HG03039 (cell line): ENCODE measurements at regions not wholly inside any gene's neighbourhood (a gene's known extent, or its start where the extent isn't known, plus 50 kb on each side); places are given as distances from the start of the nearest gene placed in this dataset.

ENCODE experiments used
- ATAC-seq: cut with Tn5 transposase; IDR thresholded peaks from one replicate; pipeline ENCODE4 v1.9.1; 2021; ENCODE audit warnings: mild to moderate bottlenecking, moderate library complexity; ENCODE audit not compliant: unreplicated experiment

DNA sequence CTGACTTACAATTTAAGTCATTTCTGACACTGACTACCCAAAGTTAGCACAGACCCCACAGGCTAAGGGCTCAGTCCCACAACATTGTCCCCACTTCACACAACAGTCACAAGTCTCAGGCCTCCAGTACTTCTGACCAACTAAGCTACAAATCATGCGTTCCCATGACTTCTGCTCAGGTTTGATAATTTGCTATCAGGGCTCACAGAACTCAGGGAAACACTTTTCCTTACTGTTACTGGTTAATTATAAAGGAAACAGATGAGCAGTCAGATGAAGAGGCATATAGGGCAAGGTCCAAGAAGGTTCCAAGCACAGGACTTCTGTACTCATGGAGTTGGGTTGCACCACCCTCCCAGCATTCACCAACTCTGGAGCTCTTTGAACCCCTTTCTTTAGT is 151.2 kb upstream of the TNR start:
- no peak for ATAC-seq

DNA sequence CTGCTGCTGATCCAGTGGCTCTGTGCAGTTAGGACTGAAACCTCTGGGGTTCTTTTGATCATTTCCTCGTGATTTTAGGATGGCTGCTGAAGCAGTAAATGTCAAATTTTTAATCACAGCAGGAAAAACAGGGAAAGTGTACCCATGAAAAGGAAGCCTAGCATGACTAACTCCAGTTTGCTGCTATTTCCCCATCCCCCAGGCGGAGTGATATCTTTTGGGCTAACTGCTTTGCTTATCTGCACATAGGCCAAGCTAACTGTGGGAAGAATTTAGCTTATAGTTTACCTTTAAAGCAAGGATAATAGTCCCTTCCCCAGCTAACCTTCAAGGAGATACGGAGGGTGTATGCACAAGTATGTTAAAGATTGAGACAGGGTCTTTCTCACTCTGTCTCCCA is 149.8 kb upstream of the TNR start:
- no peak for ATAC-seq

DNA sequence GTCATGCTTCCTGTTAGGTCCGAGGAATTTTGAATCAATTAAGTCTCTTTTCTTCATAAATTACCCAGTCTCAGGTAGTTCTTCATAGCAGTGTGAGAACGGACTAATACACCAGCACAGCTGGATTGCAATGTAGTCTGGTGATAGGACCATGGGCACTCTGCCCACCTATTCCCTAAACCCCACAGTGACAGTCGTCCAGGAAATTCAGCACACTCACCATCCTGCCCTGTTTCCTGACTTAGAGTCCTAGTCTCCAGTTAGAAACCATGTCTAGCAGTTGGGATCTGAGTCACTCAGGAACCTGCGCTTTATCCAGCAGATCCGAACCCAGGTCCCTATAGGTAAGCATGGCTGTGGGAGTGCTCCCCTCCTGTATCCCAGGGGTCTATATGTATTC is 149.3 kb upstream of the TNR start:
- no peak for ATAC-seq

DNA sequence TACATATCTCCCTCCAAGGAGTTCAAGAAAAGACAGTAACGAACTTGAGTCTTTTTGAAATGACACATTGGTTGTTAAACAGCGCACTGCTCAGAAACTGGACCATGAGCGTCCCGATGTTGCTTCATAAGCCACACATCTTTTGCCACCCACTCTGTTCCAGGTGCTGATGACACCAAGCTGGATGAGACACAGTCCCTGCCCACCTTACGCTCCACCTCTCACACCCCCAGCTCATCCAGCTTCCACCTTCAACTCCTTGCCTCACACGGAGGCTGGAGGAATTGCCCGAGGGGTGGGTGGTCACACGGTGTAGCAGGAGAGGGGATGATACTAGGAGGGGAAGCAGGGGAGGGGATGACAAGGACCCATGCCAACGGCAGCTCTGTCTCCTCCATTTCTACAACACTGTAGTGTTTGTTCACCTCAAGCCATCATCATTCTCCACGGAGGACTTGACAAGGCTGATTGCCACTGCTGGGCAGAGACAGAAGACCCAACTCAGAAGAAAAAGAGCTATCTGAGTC is 148.5 kb upstream of the TNR start:
- ATAC-seq = no peak

DNA sequence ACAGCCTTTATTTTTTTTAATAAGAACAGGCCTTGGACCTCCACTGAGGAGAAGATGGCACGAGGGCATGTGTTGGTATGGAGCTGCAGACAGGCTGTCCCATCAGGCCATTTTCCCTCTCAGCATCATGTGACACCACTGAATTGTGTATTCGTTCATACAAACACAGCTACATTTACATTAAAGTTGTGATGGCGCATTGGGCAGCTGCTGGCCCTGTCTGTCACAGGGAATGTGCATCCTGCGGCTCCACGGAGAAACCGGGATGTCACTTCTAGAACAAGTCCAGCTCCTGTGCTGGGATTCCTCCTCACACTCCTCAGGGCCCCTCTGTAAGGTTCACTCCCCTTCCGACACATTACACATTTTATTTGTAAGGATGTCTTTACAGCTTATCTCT is 147.6 kb upstream of the TNR start:
- no peak for ATAC-seq

DNA sequence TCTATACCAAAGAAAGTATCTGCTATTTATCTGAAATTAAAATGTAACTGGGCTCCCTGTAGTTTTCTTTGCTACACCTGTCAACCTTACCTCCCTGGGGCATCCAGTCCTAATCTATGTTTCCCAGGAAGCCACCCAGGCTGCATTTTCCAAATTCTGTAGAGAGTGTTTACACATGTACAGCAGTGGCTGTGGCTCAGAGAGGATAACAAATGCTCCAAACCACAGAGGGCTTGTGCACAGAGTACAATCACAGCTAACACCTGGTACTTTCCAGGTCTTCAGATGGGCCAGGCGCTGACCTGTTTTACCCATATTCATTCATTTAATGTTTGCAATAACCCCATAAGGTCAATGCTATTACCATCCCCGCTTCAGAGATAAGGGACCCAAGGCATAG is 146.5 kb upstream of the TNR start:
- ATAC-seq = no peak

DNA sequence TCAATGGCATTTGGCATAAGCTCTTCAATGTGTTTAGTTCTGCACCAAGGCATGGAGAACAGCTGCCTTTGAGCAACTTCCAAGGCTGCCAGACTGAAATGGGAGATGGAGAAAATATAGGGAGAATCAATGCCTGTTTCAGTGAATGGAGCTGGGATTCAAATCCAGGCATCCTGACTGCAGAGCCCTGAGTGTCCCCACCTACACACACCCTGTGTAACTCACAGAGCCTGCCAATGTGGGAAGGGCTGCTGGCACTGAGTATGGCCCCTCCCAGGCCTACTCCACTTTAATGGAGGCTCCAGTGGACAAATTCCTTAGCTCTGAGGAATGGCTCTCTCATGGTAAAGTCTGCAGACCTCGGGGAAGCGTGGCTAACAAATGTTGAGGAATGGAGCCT is 145.6 kb upstream of the TNR start:
- ATAC-seq = no peak

DNA sequence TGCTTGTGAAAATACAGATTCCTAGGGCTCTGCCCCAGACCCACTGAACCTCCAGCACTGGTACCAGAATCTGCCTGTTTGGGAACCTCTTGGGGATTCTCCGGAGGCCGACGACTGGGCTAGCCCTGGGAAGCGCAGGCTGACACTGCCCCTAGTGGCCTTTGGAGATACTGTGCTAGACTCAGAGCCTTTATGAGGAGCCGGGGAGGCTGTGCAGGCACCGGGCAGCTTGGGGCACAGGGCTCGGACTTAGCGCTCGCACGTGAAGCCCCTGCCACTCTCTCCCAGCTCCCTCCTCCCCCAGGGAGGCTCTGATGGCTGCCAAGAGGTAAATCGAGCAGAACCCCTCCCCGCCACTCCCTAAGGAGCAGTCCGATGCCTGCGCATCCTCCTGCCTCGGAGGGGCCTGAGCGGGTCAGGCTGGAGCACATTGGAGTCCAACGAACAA is 144.6 kb upstream of the TNR start:
- peak; percentile 84 for ATAC-seq

DNA sequence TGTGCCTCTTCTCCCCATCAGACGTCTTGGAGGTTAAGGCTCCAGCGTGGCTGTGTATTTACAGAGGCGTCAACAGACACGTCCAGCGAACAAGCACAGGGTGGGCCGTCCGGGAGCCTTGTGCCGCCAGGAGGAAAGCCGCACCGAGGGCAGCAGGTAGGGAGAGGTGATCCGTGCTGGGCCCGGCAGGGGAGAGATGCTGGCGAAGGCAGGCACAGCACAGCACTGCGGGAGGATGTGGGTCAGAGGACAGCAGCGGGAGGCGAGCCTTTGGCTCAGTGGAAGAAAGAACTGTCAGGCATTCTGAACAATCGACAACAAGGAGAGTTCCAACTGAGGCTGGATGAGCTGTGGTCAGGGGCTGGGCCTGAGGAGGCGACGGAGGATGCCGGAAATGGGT is 144.1 kb upstream of the TNR start:
- no peak for ATAC-seq

DNA sequence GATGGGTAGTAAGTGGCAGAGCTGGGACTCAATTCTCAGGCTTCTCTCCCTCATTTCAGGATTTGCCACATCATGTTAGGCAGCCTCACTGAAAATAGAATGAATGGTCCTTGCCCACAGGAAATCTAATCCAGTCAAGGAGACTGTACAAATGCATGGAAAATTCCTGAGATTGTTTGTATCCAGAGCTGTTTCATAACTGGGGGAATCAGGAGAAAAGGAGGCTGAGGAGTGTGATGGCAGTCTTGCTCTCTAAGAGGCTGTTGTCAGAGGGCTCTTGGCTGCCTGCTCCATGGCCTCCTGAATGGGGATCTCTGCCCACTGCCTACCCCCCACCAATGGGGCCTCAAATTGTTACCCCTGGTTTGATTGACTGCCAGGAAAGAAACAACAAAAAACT is 141.9 kb upstream of the TNR start:
- ATAC-seq = no peak

DNA sequence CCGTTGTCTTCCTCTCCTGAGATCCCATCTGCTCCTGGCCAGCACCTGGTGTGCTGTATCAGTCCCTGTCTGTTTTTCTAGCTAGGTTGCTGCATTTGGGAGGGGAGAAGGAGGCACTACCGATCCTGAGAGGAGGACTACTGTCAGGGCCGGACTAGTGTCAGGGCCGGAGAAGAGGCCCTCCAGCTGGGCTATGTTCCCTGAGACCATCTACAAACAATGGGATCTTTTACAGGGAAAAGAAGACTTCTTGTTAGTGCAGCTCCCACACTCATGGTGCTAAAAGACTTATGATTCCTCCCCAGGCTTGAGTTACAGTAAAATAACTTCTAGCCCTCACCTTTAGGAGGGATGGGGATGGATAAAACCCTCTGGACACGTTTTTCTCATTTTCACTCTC is 141.0 kb upstream of the TNR start:
- ATAC-seq = no peak

DNA sequence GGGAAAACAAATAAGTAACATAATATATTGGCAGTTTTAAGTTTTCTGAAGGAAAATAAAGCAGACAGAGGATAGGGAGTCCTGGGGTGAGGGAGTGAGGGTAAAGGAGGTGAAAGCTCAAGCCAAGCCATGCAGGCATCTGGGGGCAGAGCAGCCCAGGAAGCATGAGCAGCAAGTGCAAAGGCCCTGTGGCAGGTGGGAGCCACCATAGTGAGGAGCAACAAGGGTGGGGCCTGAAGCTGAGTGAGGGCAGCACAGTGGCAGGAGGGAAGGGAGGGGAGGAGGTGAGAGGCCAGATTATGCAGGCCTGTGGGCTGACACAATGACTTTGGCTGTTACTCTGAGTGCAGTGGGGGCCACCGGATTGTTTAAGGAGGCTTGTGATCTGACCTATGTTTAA is 138.8 kb upstream of the TNR start:
- no peak for ATAC-seq

DNA sequence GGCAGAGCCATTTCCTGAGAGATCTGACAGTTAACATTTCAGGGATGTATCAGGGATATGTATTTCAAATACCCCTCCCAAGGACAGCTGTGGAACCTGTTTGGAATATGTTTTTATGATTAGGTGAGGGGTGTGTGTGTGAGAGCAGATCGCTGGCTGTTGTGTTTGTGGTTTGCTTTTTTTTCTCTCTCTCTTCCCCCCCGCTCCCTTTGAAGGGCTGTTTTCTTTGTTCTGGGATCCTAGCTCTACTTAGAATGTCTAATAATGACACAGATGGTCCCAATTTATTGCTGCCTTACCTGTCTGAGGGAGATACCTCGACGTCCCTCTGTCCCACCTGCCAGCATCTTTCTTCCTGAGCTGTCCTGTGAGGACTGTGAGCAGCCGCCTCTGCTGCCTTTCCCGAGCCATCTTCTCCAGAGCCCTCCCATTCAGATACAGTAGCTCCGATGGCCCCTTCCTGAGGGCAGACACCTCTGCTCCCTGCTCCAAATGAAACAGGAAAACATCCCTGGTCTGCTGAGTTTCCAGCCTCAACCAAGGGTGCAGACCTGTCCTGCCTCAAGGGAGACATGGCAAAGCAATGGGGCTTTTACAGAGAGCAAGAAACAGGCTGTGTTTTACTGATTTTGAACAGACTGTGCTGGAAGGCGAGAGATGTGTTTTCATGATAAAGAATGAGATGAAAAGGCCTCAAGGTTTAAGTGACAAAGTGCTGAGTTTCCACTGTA is 138.0 kb upstream of the TNR start:
- no peak for ATAC-seq

DNA sequence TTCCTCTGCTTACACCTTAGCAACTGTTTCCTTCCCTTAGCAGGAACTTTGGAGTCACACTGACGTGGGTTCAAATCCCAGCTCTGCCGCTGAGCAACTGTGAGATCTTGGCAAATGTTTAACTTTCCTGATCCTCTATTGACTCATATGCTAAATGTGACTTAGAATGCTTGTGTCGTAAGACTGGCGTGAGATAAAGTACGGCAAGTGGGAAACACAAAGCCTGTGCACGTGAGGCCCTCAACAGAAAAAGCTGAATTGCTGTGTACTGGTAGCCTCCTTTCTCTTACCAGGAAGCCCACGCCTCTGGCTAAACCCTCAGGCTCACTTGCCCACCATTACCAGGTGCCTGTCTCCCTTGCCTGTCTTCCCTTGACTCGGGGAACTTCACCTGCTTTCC is 135.4 kb upstream of the TNR start:
- no peak for ATAC-seq

DNA sequence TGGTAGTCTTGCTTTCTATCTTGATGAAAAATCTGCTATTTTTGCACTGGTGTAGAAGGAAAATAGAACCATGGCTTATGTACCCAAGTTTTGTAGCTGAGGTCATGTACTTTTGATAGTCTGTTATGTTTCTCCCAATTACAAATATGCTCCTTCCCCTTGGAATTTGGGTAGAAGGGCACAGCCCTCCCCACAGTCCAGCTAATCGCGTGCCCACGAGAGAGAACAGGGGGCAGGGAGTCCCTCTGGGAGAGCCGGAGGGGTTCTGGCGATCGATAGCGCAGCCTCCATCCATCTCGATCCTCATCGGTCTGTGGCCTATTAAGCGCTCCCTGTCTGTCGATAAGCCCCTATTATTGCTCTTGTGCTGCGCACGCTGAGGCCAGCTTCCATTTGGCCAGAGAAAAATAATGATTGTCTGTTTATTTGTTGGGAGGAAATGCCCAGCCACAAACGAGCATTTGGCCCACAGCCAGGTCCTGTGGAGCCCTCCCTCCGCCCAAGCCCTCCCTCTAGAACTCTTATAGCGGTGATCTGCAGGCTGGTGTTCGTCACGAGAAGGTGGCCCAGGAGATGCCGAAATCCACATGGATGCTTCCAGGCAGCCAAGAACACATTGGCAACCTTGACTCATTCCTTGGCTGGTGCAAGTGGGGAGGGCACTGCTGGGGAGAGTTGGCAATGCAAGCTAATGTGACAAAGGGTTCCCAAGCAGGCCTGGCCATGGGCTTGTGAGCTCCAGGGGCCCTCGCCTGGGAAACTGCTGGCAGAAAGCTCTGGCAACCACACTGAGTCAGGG is 134.7 kb upstream of the TNR start:
- no peak for ATAC-seq

DNA sequence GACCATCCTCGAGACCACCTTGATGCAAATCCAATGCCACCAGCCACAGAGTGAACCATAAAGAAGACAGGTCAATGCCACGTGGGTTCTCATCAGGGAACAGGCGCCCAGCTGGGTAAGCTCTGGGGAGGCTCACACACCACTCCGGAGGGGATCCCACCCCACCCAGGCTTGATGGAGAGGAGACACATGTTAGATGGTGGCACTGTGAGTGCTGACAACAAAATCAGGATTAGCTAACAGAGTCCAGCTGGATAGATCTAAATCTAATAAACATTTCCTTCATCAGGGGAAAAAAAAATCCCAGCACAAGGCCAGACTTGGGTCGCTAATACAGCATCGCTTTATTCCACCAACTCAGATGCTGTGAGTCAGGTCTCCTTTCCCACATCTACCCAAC is 132.2 kb upstream of the TNR start:
- no peak for ATAC-seq

DNA sequence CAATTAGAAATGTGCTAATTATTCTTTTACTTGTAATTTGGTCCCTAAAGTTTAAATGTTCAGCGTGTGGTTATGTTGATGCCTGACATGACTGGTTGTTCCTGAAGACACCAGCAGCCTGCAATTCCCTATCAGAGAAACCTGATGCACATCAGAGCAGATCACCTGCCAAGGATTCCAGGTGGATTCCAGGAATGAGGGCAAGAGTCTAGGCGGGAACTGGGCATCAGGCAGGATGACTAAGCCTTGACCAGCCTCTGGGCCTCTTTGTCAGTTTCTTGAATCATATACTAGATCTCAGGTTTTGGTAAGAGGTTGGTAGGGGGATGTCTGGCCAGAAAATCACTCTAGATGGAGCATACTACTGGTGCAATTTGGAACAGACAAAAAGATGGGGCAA is 130.7 kb upstream of the TNR start:
- no peak for ATAC-seq

DNA sequence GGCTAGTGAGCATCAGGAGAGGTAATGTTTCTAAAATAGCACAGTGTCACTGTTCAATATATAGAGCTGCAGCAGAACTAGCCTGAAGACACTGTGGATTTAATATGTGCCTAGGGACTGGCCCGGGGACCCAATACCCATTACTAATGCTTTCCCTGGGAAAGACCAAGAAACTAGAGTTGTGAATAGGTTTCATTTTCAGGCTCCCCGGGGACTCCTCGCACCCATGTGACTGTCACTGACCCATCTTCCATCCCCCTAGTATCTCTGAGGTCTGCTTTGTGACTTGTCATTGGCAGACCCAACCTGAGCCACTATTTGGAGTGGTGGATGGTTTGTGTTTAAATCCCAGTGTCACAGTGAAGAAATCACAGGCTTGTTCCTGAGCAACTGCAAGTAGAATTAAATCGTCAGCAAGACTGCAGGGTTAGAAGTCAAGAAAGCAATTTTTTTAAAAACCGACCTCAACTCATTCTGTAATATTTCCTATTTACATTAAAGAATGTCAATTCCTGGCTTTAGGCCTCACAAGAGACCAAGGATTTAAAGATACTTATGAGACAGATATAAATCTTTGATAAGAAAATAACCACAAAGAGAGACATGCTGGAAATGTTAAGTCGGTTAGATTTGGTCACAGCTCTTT is 130.0 kb upstream of the TNR start:
- no peak for ATAC-seq

DNA sequence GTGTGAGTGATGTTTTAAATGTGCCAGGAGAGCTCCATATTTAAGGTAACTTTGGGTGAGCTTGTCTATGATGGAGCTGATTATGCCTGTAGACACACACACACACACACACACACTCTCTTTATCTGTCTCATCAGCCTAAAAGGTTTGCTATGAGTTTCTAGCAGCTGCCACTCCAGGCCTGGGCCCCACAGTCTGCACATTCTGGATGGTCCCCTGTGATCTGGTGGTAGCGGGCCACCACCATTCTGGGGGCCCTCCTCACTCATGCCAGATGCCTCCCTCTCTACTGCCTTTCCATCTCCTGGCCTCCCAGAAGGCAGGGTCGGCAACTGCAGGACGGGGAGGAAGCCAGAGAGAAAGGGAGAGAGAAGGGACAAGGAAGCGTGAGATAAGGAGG is 129.2 kb upstream of the TNR start:
- no peak for ATAC-seq

DNA sequence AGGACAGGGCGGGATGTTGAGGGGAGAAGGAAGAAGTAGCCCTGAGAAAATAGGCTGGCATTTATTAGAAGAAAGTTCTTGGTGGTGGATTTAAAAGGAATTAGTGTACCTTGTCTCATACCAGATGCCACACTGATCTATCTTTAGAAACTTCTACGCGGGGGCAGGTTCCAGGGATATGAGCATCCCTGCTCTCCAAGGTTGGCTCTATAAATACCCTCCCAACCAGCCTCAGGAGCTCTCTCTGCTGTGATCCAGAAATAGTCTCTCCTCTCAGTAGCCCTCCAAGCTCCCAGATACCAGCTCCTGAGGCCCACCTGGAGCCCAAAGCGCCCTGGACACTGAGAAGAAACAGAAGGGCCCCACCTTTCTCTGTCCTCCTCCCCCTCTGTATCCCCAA is 128.3 kb upstream of the TNR start:
- no peak for ATAC-seq

DNA sequence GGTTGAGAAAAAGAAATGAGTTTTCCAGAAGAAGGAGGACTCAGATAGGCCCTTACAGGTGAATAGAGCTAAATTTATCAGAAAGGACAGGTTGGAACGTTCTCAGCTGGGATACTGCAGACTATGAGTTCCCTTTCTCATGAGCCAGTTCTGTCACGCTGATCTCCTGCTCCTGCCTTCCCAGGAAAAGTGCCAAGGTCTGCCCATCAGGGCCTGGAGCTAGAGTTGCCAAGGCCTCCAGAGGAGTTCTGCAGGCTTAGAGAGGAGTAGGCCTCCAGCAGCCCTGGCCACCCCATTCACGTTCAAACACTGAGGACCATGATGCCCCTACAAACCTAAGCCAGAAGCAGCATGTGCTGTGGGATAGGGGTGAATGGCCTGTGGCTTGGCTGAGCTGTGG is 126.8 kb upstream of the TNR start:
- no peak for ATAC-seq

DNA sequence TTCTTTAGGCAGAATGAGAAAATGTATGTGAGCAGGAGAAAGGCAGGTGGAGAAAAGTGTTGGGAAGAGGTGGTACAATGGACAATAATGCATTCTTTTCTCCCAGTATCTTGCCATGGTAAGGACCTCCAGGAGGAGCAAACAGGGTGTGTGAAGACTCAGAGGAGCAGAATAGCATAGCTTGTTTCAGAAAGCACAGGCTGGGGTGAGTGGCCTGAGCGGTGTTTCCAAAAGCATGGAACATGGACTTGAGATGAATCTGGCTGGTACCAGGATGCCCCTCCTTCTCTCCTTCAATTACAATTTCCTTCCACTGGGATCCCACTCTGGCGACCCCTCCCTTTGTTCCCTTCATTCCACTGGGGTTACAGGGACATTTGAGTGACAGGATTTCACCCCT is 123.4 kb upstream of the TNR start:
- ATAC-seq = no peak
